Stimulated activated memory B cell treated with anti-CD40 and anti-IgM and Interleukin-4, amounts not matched to agents 10 μg/mL and 1 μg/mL and 100 μg/mL, for 72 hours (primary cell): ENCODE measurements at regions not wholly inside any gene's neighbourhood (a gene's known extent, or its start where the extent isn't known, plus 50 kb on each side); places are given as distances from the start of the nearest gene placed in this dataset.
"Not testable (repeated sequence)": the region's sequence is repeated elsewhere in the genome, so short reads cannot be mapped to it uniquely, and the experiment has no call there.

Experiments used
- ATAC-seq: fragments of 150-1000 bp; cut with Tn5 transposase; 2 replicates; pipeline ENCODE4 v1.10.0; 2021
- H3K27ac Mint-ChIP-seq: one replicate; pipeline ENCODE4 v1.8.0; 2022; ENCODE audit warnings: mild to moderate bottlenecking, mixed read lengths
- H3K27me3 Mint-ChIP-seq: one replicate; pipeline ENCODE4 v1.8.0; 2022; ENCODE audit warnings: mixed read lengths
- H3K36me3 Mint-ChIP-seq: one replicate; pipeline ENCODE4 v1.8.0; 2022; ENCODE audit warnings: mixed read lengths
- H3K4me1 Mint-ChIP-seq: one replicate; pipeline ENCODE4 v1.8.0; 2022; ENCODE audit warnings: mixed read lengths
- H3K4me3 Mint-ChIP-seq: one replicate; pipeline ENCODE4 v1.8.0; 2022; ENCODE audit warnings: mild to moderate bottlenecking, moderate library complexity, mixed read lengths
- H3K9me3 Mint-ChIP-seq: one replicate; pipeline ENCODE4 v1.8.0; 2022; ENCODE audit warnings: mixed read lengths

GRCh38 chr2:36302911-36303310 lies 52.7 kb upstream of the CRIM1 start:
- H3K36me3 Mint-ChIP-seq: no peaks in the 10 kb centered on the region
- H3K27me3 Mint-ChIP-seq: peaks cover 9% of the 10 kb centered on the region
- no peak overlapping the region for H3K27ac Mint-ChIP-seq
- no peaks in the 10 kb centered on the region for H3K4me1 Mint-ChIP-seq
- H3K4me3 Mint-ChIP-seq: no peak overlapping the region
- ATAC-seq: no peak
- H3K9me3 Mint-ChIP-seq: peaks cover 5% of the 10 kb centered on the region

GRCh38 chr2:36301843-36302242 lies 53.7 kb upstream of the CRIM1 start:
- Mint-ChIP-seq H3K4me3 (no peak overlapping the region), H3K36me3 (no peaks in the 10 kb centered on the region), H3K9me3 (peaks cover 5% of the 10 kb centered on the region), H3K27me3 (peaks cover 9% of the 10 kb centered on the region), H3K4me1 (no peaks in the 10 kb centered on the region), H3K27ac (no peak overlapping the region)
- no peak for ATAC-seq

GRCh38 chr2:36300697-36301096 lies 54.9 kb upstream of the CRIM1 start:
- ATAC-seq: no peak
- Mint-ChIP-seq H3K9me3 (peaks cover 7% of the 10 kb centered on the region), H3K27ac (no peak overlapping the region)

GRCh38 chr2:36296798-36297197 lies 58.8 kb upstream of the CRIM1 start:
- H3K9me3 Mint-ChIP-seq: peaks cover 4% of the 10 kb centered on the region
- H3K4me3 Mint-ChIP-seq: no peak overlapping the region
- H3K4me1 Mint-ChIP-seq: no peaks in the 10 kb centered on the region
- no peaks in the 10 kb centered on the region for H3K36me3 Mint-ChIP-seq
- no peak for ATAC-seq
- no peak overlapping the region for H3K27ac Mint-ChIP-seq
- H3K27me3 Mint-ChIP-seq: peaks cover 3% of the 10 kb centered on the region

More at GRCh38 chr2:36300697-36301096, 54.9 kb upstream of the CRIM1 start:
- Mint-ChIP-seq H3K4me3 (no peak overlapping the region), H3K27me3 (peaks cover 9% of the 10 kb centered on the region), H3K4me1 (no peaks in the 10 kb centered on the region), H3K36me3 (no peaks in the 10 kb centered on the region)

- no peak overlapping the region for H3K27ac Mint-ChIP-seq
- no peaks in the 10 kb centered on the region for H3K4me1 Mint-ChIP-seq
- no peaks in the 10 kb centered on the region for H3K27me3 Mint-ChIP-seq
- no peak for ATAC-seq
- H3K4me3 Mint-ChIP-seq: no peak overlapping the region
- no peaks in the 10 kb centered on the region for H3K36me3 Mint-ChIP-seq
- H3K9me3 Mint-ChIP-seq: peaks cover 2% of the 10 kb centered on the region
These were observed 61.3 kb upstream of the CRIM1 start for GRCh38 chr2:36294316-36294721.

- ATAC-seq: no peak
- Mint-ChIP-seq H3K36me3 (no peaks in the 10 kb centered on the region), H3K9me3 (no peaks in the 10 kb centered on the region), H3K27ac (no peak overlapping the region), H3K4me3 (no peak overlapping the region), H3K27me3 (peaks cover 13% of the 10 kb centered on the region), H3K4me1 (no peaks in the 10 kb centered on the region)
These were observed 65.2 kb upstream of the CRIM1 start for GRCh38 chr2:36290306-36290856.

- no peaks in the 10 kb centered on the region for H3K4me1 Mint-ChIP-seq
- no peak for ATAC-seq
- no peaks in the 10 kb centered on the region for H3K9me3 Mint-ChIP-seq
- H3K27ac Mint-ChIP-seq: no peak overlapping the region
- H3K36me3 Mint-ChIP-seq: no peaks in the 10 kb centered on the region
- H3K4me3 Mint-ChIP-seq: no peak overlapping the region
- H3K27me3 Mint-ChIP-seq: peaks cover 13% of the 10 kb centered on the region
These were observed 65.8 kb upstream of the CRIM1 start for GRCh38 chr2:36289731-36290130.

GRCh38 chr2:36287363-36288275 lies 68.0 kb upstream of the CRIM1 start:
- H3K4me1 Mint-ChIP-seq: no peaks in the 10 kb centered on the region
- no peak overlapping the region for H3K4me3 Mint-ChIP-seq
- H3K27ac Mint-ChIP-seq: no peak overlapping the region
- H3K9me3 Mint-ChIP-seq: peaks cover 6% of the 10 kb centered on the region
- H3K27me3 Mint-ChIP-seq: peaks cover 13% of the 10 kb centered on the region
- ATAC-seq: no peak
- H3K36me3 Mint-ChIP-seq: no peaks in the 10 kb centered on the region

GRCh38 chr2:36279506-36279905 lies 76.1 kb upstream of the CRIM1 start:
- H3K4me3 Mint-ChIP-seq, H3K4me1 Mint-ChIP-seq, H3K27me3 Mint-ChIP-seq, ATAC-seq, H3K36me3 Mint-ChIP-seq, H3K27ac Mint-ChIP-seq: not testable (repeated sequence)
- peaks cover 14% of the 10 kb centered on the region for H3K9me3 Mint-ChIP-seq

- no peak overlapping the region for H3K4me3 Mint-ChIP-seq
- no peaks in the 10 kb centered on the region for H3K27me3 Mint-ChIP-seq
- H3K27ac Mint-ChIP-seq: no peak overlapping the region
- peaks cover 9% of the 10 kb centered on the region for H3K9me3 Mint-ChIP-seq
- H3K4me1 Mint-ChIP-seq: no peaks in the 10 kb centered on the region
- ATAC-seq: no peak
- H3K36me3 Mint-ChIP-seq: no peaks in the 10 kb centered on the region
These were observed 77.6 kb upstream of the CRIM1 start for GRCh38 chr2:36277881-36278523.

GRCh38 chr2:36277146-36277808 lies 78.3 kb upstream of the CRIM1 start:
- no peak overlapping the region for H3K4me3 Mint-ChIP-seq
- H3K9me3 Mint-ChIP-seq: peaks cover 9% of the 10 kb centered on the region
- no peak overlapping the region for H3K27ac Mint-ChIP-seq
- no peaks in the 10 kb centered on the region for H3K36me3 Mint-ChIP-seq
- H3K27me3 Mint-ChIP-seq: no peaks in the 10 kb centered on the region
- no peaks in the 10 kb centered on the region for H3K4me1 Mint-ChIP-seq
- no peak for ATAC-seq

- Mint-ChIP-seq H3K27me3 (no peaks in the 10 kb centered on the region), H3K4me1 (no peaks in the 10 kb centered on the region), H3K4me3 (no peak overlapping the region), H3K27ac (no peak overlapping the region), H3K9me3 (peaks cover 10% of the 10 kb centered on the region), H3K36me3 (no peaks in the 10 kb centered on the region)
- no peak for ATAC-seq
These were observed 84.3 kb upstream of the CRIM1 start for GRCh38 chr2:36271266-36271665.

GRCh38 chr2:36270758-36271157 lies 84.8 kb upstream of the CRIM1 start:
- ATAC-seq: no peak
- no peak overlapping the region for H3K27ac Mint-ChIP-seq
- H3K9me3 Mint-ChIP-seq: peaks cover 10% of the 10 kb centered on the region
- no peaks in the 10 kb centered on the region for H3K27me3 Mint-ChIP-seq
- H3K4me1 Mint-ChIP-seq: no peaks in the 10 kb centered on the region
- H3K36me3 Mint-ChIP-seq: no peaks in the 10 kb centered on the region
- no peak overlapping the region for H3K4me3 Mint-ChIP-seq

- Mint-ChIP-seq H3K4me1 (no peaks in the 10 kb centered on the region), H3K4me3 (no peak overlapping the region), H3K27me3 (no peaks in the 10 kb centered on the region), H3K36me3 (no peaks in the 10 kb centered on the region), H3K9me3 (peaks cover 10% of the 10 kb centered on the region), H3K27ac (no peak overlapping the region)
- ATAC-seq: no peak
These were observed 88.4 kb upstream of the CRIM1 start for GRCh38 chr2:36267194-36267593.

- H3K36me3 Mint-ChIP-seq: no peaks in the 10 kb centered on the region
- H3K27ac Mint-ChIP-seq: no peak overlapping the region
- no peaks in the 10 kb centered on the region for H3K4me1 Mint-ChIP-seq
- peaks cover 10% of the 10 kb centered on the region for H3K9me3 Mint-ChIP-seq
- H3K27me3 Mint-ChIP-seq: no peaks in the 10 kb centered on the region
- ATAC-seq: no peak
- no peak overlapping the region for H3K4me3 Mint-ChIP-seq
These were observed 88.9 kb upstream of the CRIM1 start for GRCh38 chr2:36266536-36267121.
